ENCODE measurements at regions not wholly inside any gene's neighbourhood (a gene's known extent, or its start where the extent isn't known, plus 50 kb on each side); places are given as distances from the start of the nearest gene placed in this dataset.

DNA sequence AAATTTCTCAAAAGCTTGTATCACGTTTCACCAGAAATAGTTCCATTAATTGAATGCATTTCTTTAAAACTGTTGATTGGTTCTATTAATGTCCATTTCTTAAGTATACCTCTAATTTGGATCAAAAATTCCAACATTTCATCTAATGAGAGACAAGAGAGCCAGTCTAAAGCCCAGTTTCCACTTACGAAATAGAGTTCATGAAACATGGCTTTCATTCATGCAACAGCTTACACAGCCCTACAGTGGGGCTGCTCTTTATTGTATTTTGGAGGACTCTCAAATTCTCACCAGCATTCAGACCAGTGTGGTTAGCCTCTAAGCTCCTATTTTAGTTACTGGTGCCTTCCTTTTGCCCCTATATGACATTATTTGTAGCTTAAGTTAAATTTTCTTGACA lies 566.9 kb upstream of the RGMB start:
- TF ChIP-seq CREB1 (CRISPR knock-in tag; IDR thresholded peaks at IDR 0.05) = no peak
- TF ChIP-seq, protein P1, sequence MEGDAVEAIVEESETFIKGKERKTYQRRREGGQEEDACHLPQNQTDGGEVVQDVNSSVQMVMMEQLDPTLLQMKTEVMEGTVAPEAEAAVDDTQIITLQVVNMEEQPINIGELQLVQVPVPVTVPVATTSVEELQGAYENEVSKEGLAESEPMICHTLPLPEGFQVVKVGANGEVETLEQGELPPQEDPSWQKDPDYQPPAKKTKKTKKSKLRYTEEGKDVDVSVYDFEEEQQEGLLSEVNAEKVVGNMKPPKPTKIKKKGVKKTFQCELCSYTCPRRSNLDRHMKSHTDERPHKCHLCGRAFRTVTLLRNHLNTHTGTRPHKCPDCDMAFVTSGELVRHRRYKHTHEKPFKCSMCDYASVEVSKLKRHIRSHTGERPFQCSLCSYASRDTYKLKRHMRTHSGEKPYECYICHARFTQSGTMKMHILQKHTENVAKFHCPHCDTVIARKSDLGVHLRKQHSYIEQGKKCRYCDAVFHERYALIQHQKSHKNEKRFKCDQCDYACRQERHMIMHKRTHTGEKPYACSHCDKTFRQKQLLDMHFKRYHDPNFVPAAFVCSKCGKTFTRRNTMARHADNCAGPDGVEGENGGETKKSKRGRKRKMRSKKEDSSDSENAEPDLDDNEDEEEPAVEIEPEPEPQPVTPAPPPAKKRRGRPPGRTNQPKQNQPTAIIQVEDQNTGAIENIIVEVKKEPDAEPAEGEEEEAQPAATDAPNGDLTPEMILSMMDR (IDR thresholded peaks at IDR 0.05) = no peak
- TF ChIP-seq, protein P2, sequence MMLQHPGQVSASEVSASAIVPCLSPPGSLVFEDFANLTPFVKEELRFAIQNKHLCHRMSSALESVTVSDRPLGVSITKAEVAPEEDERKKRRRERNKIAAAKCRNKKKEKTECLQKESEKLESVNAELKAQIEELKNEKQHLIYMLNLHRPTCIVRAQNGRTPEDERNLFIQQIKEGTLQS (CRISPR knock-in tag; conservative IDR thresholded peaks at IDR 0.05) = no peak
- TF ChIP-seq, protein P3, sequence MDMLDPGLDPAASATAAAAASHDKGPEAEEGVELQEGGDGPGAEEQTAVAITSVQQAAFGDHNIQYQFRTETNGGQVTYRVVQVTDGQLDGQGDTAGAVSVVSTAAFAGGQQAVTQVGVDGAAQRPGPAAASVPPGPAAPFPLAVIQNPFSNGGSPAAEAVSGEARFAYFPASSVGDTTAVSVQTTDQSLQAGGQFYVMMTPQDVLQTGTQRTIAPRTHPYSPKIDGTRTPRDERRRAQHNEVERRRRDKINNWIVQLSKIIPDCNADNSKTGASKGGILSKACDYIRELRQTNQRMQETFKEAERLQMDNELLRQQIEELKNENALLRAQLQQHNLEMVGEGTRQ (CRISPR knock-in tag; IDR thresholded peaks at IDR 0.05) = no peak

Measured in WTC11 (cell line).